Osteoblast (primary cell): ENCODE measurements at regions not wholly inside any gene's neighbourhood (a gene's known extent, or its start where the extent isn't known, plus 50 kb on each side); places are given as distances from the start of the nearest gene placed in this dataset.

Experiments used
- DNase-seq: peaks from one replicate; pipeline ENCODE4 v3.0.0; 2011; ENCODE audit warnings: low spot score, mixed read lengths; ENCODE audit not compliant: insufficient read length; ENCODE audit errors: missing footprints
- H2AFZ ChIP-seq: 2 replicates; pipeline ENCODE4 v1.6.0; 2011; ENCODE audit warnings: mild to moderate bottlenecking, low read length
- H3K27ac ChIP-seq: 2 replicates; pipeline ENCODE4 v1.5.1; 2011; ENCODE audit warnings: mild to moderate bottlenecking, low read depth, low read length, moderate library complexity
- H3K27me3 ChIP-seq: 2 replicates; pipeline ENCODE4 v1.6.0; 2012; ENCODE audit warnings: mild to moderate bottlenecking, control low read depth, inconsistent platforms, low read length, moderate library complexity; ENCODE audit not compliant: insufficient read depth
- H3K36me3 ChIP-seq: 2 replicates; pipeline ENCODE4 v1.5.1; 2011; ENCODE audit warnings: mild to moderate bottlenecking, low read length, control low read depth, moderate library complexity; ENCODE audit not compliant: insufficient read depth
- H3K4me1 ChIP-seq: 2 replicates; pipeline ENCODE4 v1.5.1; 2011; ENCODE audit warnings: mild to moderate bottlenecking, low read length, control low read depth, moderate library complexity; ENCODE audit not compliant: insufficient read depth
- H3K4me2 ChIP-seq: 2 replicates; pipeline ENCODE4 v1.6.0; 2011; ENCODE audit warnings: mild to moderate bottlenecking, low read length; ENCODE audit not compliant: insufficient read depth
- H3K4me3 ChIP-seq: fragments of 200-600 bp; sonication (generic); 3 replicates; pipeline ENCODE4 v1.5.1; 2012; ENCODE audit warnings: mild to moderate bottlenecking, low read length, inconsistent platforms; ENCODE audit not compliant: insufficient read depth
- H3K79me2 ChIP-seq: 2 replicates; pipeline ENCODE4 v1.6.0; 2012; ENCODE audit warnings: mild to moderate bottlenecking, low read length, control low read depth, inconsistent platforms; ENCODE audit not compliant: insufficient read depth
- H3K9me3 ChIP-seq: 2 replicates; pipeline ENCODE4 v1.5.1; 2011; ENCODE audit warnings: low read depth, low read length, control low read depth
- H4K20me1 ChIP-seq: 2 replicates; pipeline ENCODE4 v1.6.0; 2012; ENCODE audit warnings: mild to moderate bottlenecking, low read length, control low read depth; ENCODE audit not compliant: insufficient read depth
- CTCF ChIP-seq: IDR thresholded peaks from 2 replicates; pipeline ENCODE4 v1.5.1; 2011; ENCODE audit warnings: mild to moderate bottlenecking, low read depth, low read length, moderate library complexity; ENCODE audit errors: extremely low read depth

- H3K4me1 ChIP-seq, result no peaks in the 10 kb centered on the region
- H3K9me3 ChIP-seq, result no peaks in the 10 kb centered on the region
- DNase-seq, result no peak
- no peak overlapping the region for H2AFZ ChIP-seq
- no peak overlapping the region for H3K27ac ChIP-seq
- H4K20me1 ChIP-seq, result no peaks in the 10 kb centered on the region
- no peaks in the 10 kb centered on the region for H3K79me2 ChIP-seq
- H3K36me3 ChIP-seq, result no peaks in the 10 kb centered on the region
- H3K27me3 ChIP-seq, result no peaks in the 10 kb centered on the region
- no peak overlapping the region for H3K4me3 ChIP-seq
- no peak overlapping the region for H3K4me2 ChIP-seq
- no peak for TF ChIP-seq CTCF
These were observed 301.7 kb downstream of the KCNS3 start for GRCh38 chr2:18180031-18180610.

GRCh38 chr2:18178736-18179349 is 300.4 kb downstream of the KCNS3 start:
- H4K20me1 ChIP-seq, result no peaks in the 10 kb centered on the region
- TF ChIP-seq CTCF, result peak; percentile 92
- H3K4me3 ChIP-seq, result no peak overlapping the region
- no peak overlapping the region for H2AFZ ChIP-seq
- no peak overlapping the region for H3K4me2 ChIP-seq
- H3K36me3 ChIP-seq, result no peaks in the 10 kb centered on the region
- no peaks in the 10 kb centered on the region for H3K9me3 ChIP-seq
- peak; percentile 49 for DNase-seq
- peaks cover 5% of the 10 kb centered on the region for H3K27me3 ChIP-seq
- H3K27ac ChIP-seq, result no peak overlapping the region
- no peaks in the 10 kb centered on the region for H3K79me2 ChIP-seq
- H3K4me1 ChIP-seq, result no peaks in the 10 kb centered on the region

GRCh38 chr2:18176679-18177215 is 298.3 kb downstream of the KCNS3 start:
- Histone ChIP-seq H3K79me2 (no peaks in the 10 kb centered on the region), H3K36me3 (no peaks in the 10 kb centered on the region), H3K27me3 (peaks cover 5% of the 10 kb centered on the region), H2AFZ (no peak overlapping the region), H3K4me3 (no peak overlapping the region), H3K27ac (no peak overlapping the region), H3K4me2 (no peak overlapping the region), H3K9me3 (no peaks in the 10 kb centered on the region), H4K20me1 (no peaks in the 10 kb centered on the region), H3K4me1 (no peaks in the 10 kb centered on the region)
- no peak for DNase-seq
- no peak for TF ChIP-seq CTCF

- Histone ChIP-seq H3K4me2 (no peak overlapping the region), H3K27ac (no peak overlapping the region)
- DNase-seq, result no peak
These were observed 294.1 kb downstream of the KCNS3 start for GRCh38 chr2:18172607-18173006.

More at GRCh38 chr2:18172607-18173006, 294.1 kb downstream of the KCNS3 start:
- no peaks in the 10 kb centered on the region for H3K36me3 ChIP-seq
- H3K4me3 ChIP-seq, result no peak overlapping the region
- no peaks in the 10 kb centered on the region for H3K9me3 ChIP-seq
- TF ChIP-seq CTCF, result no peak
- peaks cover 7% of the 10 kb centered on the region for H3K27me3 ChIP-seq
- H3K79me2 ChIP-seq, result no peaks in the 10 kb centered on the region
- H3K4me1 ChIP-seq, result no peaks in the 10 kb centered on the region
- H2AFZ ChIP-seq, result no peak overlapping the region
- H4K20me1 ChIP-seq, result no peaks in the 10 kb centered on the region
